Tibial artery (tissue), 4 donors: ENCODE measurements at regions not wholly inside any gene's neighbourhood (a gene's known extent, or its start where the extent isn't known, plus 50 kb on each side); places are given as distances from the start of the nearest gene placed in this dataset.

ENCODE experiments used
- DNase-seq, 2 donors: peaks; one replicate each; pipeline ENCODE4 v3.0.0-alpha.2; 2019
- H3K27ac ChIP-seq, 2 donors: fragments of 200-600 bp; sonication (generic) in 1 of 2; 1 replicate in 1 of 2; 2 replicates in 1 of 2; pipeline ENCODE4 v1.5.1; 2018 to 2019; ENCODE audit warnings: mild to moderate bottlenecking in 1 of 2
- H3K27me3 ChIP-seq, 2 donors: fragments of 200-600 bp; sonication (generic) in 1 of 2; one replicate each; pipeline versions ENCODE4 v1.5.1 to v1.6.0; 2016 to 2019
- H3K36me3 ChIP-seq, 3 donors: fragments of 200-600 bp; sonication (generic) in 2 of 3; one replicate each; pipeline ENCODE4 v1.5.1; 2016 to 2019; ENCODE audit warnings: mild to moderate bottlenecking in 2 of 3
- H3K4me1 ChIP-seq, 4 donors: fragments of 200-600 bp; sonication (generic) in 2 of 4; 1 replicate in 3 of 4; 2 replicates in 1 of 4; pipeline ENCODE4 v1.5.1; 2016 to 2019
- H3K4me3 ChIP-seq, 2 donors: fragments of 200-600 bp; sonication (generic) in 1 of 2; 1 replicate in 1 of 2; 2 replicates in 1 of 2; pipeline ENCODE4 v1.5.1; 2018 to 2019; ENCODE audit warnings: mild to moderate bottlenecking in 2 of 2
- H3K9me3 ChIP-seq, 3 donors: fragments of 200-600 bp; sonication (generic) in 1 of 3; one replicate each; pipeline ENCODE4 v1.5.1; 2016 to 2019
- CTCF ChIP-seq, 2 experiments: fragments of 200-600 bp in 1 of 2; fragments of 450-650 bp in 1 of 2; IDR thresholded peaks; one replicate each; pipeline ENCODE4 v1.5.1; 2017 to 2019; ENCODE audit warnings: antibody characterized with exemption in 2 of 2, mild to moderate bottlenecking in 1 of 2, moderate library complexity in 1 of 2
- intact Hi-C: fragments of 100-400 bp; cut with DNase I; formaldehyde crosslinking; loops from one replicate; pipeline ENCODE4 v1.15.0; 2023; ENCODE audit warnings: low total_unique reads

- Histone ChIP-seq H3K4me3 (no peak overlapping the region), H3K9me3 (peaks cover 0 to 12% (median 6%) of the 10 kb centered on the region in 3 donors), H3K4me1 (no peaks in the 10 kb centered on the region), H3K36me3 (no peaks in the 10 kb centered on the region), H3K27me3 (peaks cover 0 to 8% of the 10 kb centered on the region in 2 donors), H3K27ac (no peak overlapping the region)
- no peak for TF ChIP-seq CTCF (IDR thresholded peaks at IDR 0.05)
- intact Hi-C loops: no loop called here
- DNase-seq: no peak
These were observed 160.8 kb upstream of the AGAP1 start for GRCh38 chr2:235333076-235333475.

GRCh38 chr2:235334179-235334578 lies 159.7 kb upstream of the AGAP1 start:
- TF ChIP-seq CTCF (IDR thresholded peaks at IDR 0.05): no peak

GRCh38 chr2:235343156-235343774 lies 150.6 kb upstream of the AGAP1 start:
- peaks cover 0 to 8% of the 10 kb centered on the region in 2 donors for H3K27me3 ChIP-seq
- H3K36me3 ChIP-seq: no peaks in the 10 kb centered on the region
- TF ChIP-seq CTCF (IDR thresholded peaks at IDR 0.05): no peak
- no peak overlapping the region for H3K27ac ChIP-seq
- H3K4me3 ChIP-seq: no peak overlapping the region
- intact Hi-C loops: loop anchor here (2.0 kb wide), 1 partner anchor 58 kb away; no protein-coding TSS in a partner anchor
- H3K4me1 ChIP-seq: no peaks in the 10 kb centered on the region
- no peak for DNase-seq
- peaks cover 0 to 2% (median 0%) of the 10 kb centered on the region in 3 donors for H3K9me3 ChIP-seq

More at GRCh38 chr2:235334179-235334578, 159.7 kb upstream of the AGAP1 start:
- Histone ChIP-seq H3K4me3 (no peak overlapping the region), H3K36me3 (no peaks in the 10 kb centered on the region), H3K4me1 (no peaks in the 10 kb centered on the region), H3K27me3 (peaks cover 0 to 8% of the 10 kb centered on the region in 2 donors), H3K9me3 (peaks cover 0 to 12% (median 10%) of the 10 kb centered on the region in 3 donors), H3K27ac (no peak overlapping the region)
- intact Hi-C loops: no loop called here
- DNase-seq: no peak

- Histone ChIP-seq H3K4me1 (no peaks in the 10 kb centered on the region), H3K36me3 (no peaks in the 10 kb centered on the region), H3K27ac (no peak overlapping the region), H3K9me3 (no peaks in the 10 kb centered on the region), H3K4me3 (no peak overlapping the region), H3K27me3 (peaks cover 0 to 13% of the 10 kb centered on the region in 2 donors)
- TF ChIP-seq CTCF (IDR thresholded peaks at IDR 0.05): no peak
- no peak for DNase-seq
- intact Hi-C loops: loop anchor here (2.0 kb wide), 1 partner anchor 59 kb away; no protein-coding TSS in a partner anchor
These were observed 150.0 kb upstream of the AGAP1 start for GRCh38 chr2:235343869-235344268.

- Histone ChIP-seq H3K9me3 (no peaks in the 10 kb centered on the region), H3K27ac (no peak overlapping the region), H3K4me1 (no peaks in the 10 kb centered on the region), H3K36me3 (no peaks in the 10 kb centered on the region), H3K27me3 (peaks cover 0 to 18% of the 10 kb centered on the region in 2 donors), H3K4me3 (no peak overlapping the region)
- no peak for DNase-seq
- intact Hi-C loops: no loop called here
- no peak for TF ChIP-seq CTCF (IDR thresholded peaks at IDR 0.05)
These were observed 148.1 kb upstream of the AGAP1 start for GRCh38 chr2:235345745-235346144.
